Astrocyte (in vitro differentiated cells and primary cell): ENCODE measurements at regions not wholly inside any gene's neighbourhood (a gene's known extent, or its start where the extent isn't known, plus 50 kb on each side); places are given as distances from the start of the nearest gene placed in this dataset.

Experiments
- DNase-seq: peaks from one replicate; pipeline ENCODE4 v3.0.0-alpha.2; 2010; ENCODE audit warnings: low read depth
- FAIRE-seq: peaks from 2 replicates; lab custom pipeline; 2011; peaks lifted over from hg19 to GRCh38; lab: Jason Lieb, UNC
- H2AFZ ChIP-seq: 2 replicates; pipeline ENCODE4 v1.6.0; 2012; ENCODE audit warnings: low read depth, low read length, inconsistent platforms
- H3K27ac ChIP-seq: 2 replicates; pipeline ENCODE4 v1.5.1; 2011; ENCODE audit warnings: low read depth, low read length, inconsistent platforms
- H3K27me3 ChIP-seq: 2 replicates; pipeline ENCODE4 v1.6.0; 2011; ENCODE audit warnings: low read length, inconsistent platforms; ENCODE audit not compliant: insufficient read depth
- H3K36me3 ChIP-seq: 2 replicates; pipeline ENCODE4 v1.5.1; 2011; ENCODE audit warnings: low read length, inconsistent platforms; ENCODE audit not compliant: insufficient read depth
- H3K4me1 ChIP-seq: 2 replicates; pipeline ENCODE4 v1.5.1; 2011; ENCODE audit warnings: low read length, inconsistent platforms; ENCODE audit not compliant: insufficient read depth
- H3K4me2 ChIP-seq: 2 replicates; pipeline ENCODE4 v1.6.0; 2012; ENCODE audit warnings: low read length, inconsistent platforms
- H3K4me3 ChIP-seq: 2 replicates; pipeline ENCODE4 v1.5.1; 2011; ENCODE audit warnings: low read depth, mild to moderate bottlenecking, low read length, inconsistent platforms; ENCODE audit not compliant: insufficient read depth
- H3K79me2 ChIP-seq: 2 replicates; pipeline ENCODE4 v1.6.0; 2012; ENCODE audit warnings: mild to moderate bottlenecking, low read length, inconsistent platforms; ENCODE audit not compliant: insufficient read depth
- H3K9ac ChIP-seq: 2 replicates; pipeline ENCODE4 v1.6.0; 2012; ENCODE audit warnings: mild to moderate bottlenecking, low read length, inconsistent platforms
- H3K9me3 ChIP-seq: 2 replicates; pipeline ENCODE4 v1.5.1; 2012; ENCODE audit warnings: low read depth, mild to moderate bottlenecking, low read length, inconsistent platforms; ENCODE audit not compliant: insufficient read depth
- H4K20me1 ChIP-seq: 2 replicates; pipeline ENCODE4 v1.6.0; 2012; ENCODE audit warnings: low read length, inconsistent platforms; ENCODE audit not compliant: insufficient read depth
- H3K27ac Mint-ChIP-seq: one replicate; pipeline ENCODE4 v1.8.0; 2021; ENCODE audit warnings: mild to moderate bottlenecking, mixed read lengths; ENCODE audit not compliant: unreplicated experiment
- H3K27me3 Mint-ChIP-seq: one replicate; pipeline ENCODE4 v1.8.0; 2021; ENCODE audit warnings: low read depth, mixed read lengths; ENCODE audit not compliant: unreplicated experiment
- H3K36me3 Mint-ChIP-seq: one replicate; pipeline ENCODE4 v1.8.0; 2021; ENCODE audit warnings: low read depth, mixed read lengths; ENCODE audit not compliant: unreplicated experiment
- H3K4me1 Mint-ChIP-seq: one replicate; pipeline ENCODE4 v1.8.0; 2021; ENCODE audit warnings: low read depth, mixed read lengths; ENCODE audit not compliant: unreplicated experiment
- H3K4me3 Mint-ChIP-seq: one replicate; pipeline ENCODE4 v1.8.0; 2021; ENCODE audit warnings: mild to moderate bottlenecking, moderate library complexity, mixed read lengths; ENCODE audit not compliant: unreplicated experiment
- H3K9me3 Mint-ChIP-seq: one replicate; pipeline ENCODE4 v1.8.0; 2021; ENCODE audit warnings: mild to moderate bottlenecking, mixed read lengths; ENCODE audit not compliant: unreplicated experiment
- CTCF ChIP-seq: IDR thresholded peaks from 2 replicates; pipeline ENCODE4 v1.5.1; 2011; ENCODE audit warnings: low read depth, mild to moderate bottlenecking, inconsistent platforms, low read length, moderate library complexity; ENCODE audit not compliant: insufficient read depth
- EZH2 ChIP-seq: IDR thresholded peaks from 2 replicates; pipeline ENCODE4 v1.6.1; 2012; ENCODE audit warnings: mild to moderate bottlenecking, low read length, inconsistent platforms; ENCODE audit not compliant: insufficient read depth

DNA sequence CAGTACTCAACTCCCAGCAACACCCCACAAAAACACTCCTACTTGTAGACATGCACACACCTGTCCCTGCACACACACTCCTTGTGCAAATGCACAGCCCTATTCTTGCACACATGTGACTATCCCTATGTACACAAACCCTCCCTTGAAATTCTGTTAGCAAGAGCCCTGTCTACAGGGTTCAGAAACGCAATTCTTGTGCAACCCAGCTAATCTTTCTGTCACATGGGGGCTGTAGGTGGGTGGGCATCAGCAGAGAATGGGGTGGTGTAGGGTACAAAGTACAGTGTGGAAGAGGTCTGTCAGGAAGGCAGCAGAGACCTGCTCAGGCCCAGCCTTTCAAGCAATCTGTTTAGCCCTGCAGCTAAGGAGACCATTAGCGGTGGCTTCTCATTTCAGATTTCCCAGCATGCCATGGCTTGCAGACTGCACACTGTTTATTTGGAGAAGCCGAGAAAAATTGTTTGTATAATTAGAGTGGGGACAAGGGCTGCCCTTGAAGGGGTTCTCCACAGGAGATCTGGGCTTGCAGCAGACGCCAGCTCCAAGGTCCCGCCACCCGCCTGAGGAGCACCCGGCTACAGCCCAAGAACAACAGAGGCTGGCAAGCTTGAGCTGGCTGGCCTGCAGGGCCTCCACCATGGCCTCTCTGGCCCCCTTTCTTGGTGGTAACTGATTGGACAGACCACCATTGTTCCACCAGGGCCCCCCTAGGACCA, 144.0 kb upstream of the PJA1 start:
- DNase-seq (no peak), FAIRE-seq (no peak)
- no peak overlapping the region for H3K27ac Mint-ChIP-seq
- no peaks in the 10 kb centered on the region for H4K20me1 ChIP-seq
- no peak overlapping the region for H3K4me2 ChIP-seq
- TF ChIP-seq EZH2 (no peak), CTCF (no peak)
- H3K4me1 ChIP-seq, result no peaks in the 10 kb centered on the region
- H3K9me3 ChIP-seq, result no peaks in the 10 kb centered on the region
- no peaks in the 10 kb centered on the region for H3K36me3 ChIP-seq
- H2AFZ ChIP-seq, result no peak overlapping the region
- H3K27ac ChIP-seq, result no peak overlapping the region
- H3K27me3 Mint-ChIP-seq, result peaks cover 24% of the 10 kb centered on the region
- peaks cover 4% of the 10 kb centered on the region for H3K4me1 Mint-ChIP-seq
- H3K9ac ChIP-seq, result no peak overlapping the region
- H3K9me3 Mint-ChIP-seq, result no peaks in the 10 kb centered on the region
- H3K79me2 ChIP-seq, result no peaks in the 10 kb centered on the region
- H3K4me3 ChIP-seq, result no peak overlapping the region
- H3K27me3 ChIP-seq, result no peaks in the 10 kb centered on the region
- no peak overlapping the region for H3K4me3 Mint-ChIP-seq
- H3K36me3 Mint-ChIP-seq, result no peaks in the 10 kb centered on the region

DNA sequence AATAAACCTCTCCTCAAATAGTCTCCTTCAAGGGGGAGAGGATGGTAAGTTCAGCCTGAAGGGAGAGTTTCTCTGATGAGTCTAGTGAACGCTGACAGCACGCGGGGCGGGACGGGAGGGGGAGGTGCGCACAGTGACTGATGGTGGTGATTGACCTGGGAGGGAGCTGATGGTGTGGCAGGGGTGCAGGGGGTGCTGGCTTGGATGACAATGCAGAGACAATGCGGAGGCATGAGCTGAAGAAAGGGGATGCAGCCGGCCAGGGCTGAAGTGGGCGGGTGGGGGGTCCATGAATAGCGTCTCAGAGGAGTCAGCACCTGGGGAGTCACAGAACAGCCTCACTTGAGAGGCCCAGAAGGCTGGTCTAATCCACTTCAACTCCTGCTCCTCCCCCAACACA, 142.5 kb upstream of the PJA1 start:
- H3K4me3 Mint-ChIP-seq, result no peak overlapping the region
- no peak for DNase-seq
- H2AFZ ChIP-seq, result no peak overlapping the region
- no peak overlapping the region for H3K4me2 ChIP-seq
- no peaks in the 10 kb centered on the region for H3K9me3 ChIP-seq
- no peaks in the 10 kb centered on the region for H3K9me3 Mint-ChIP-seq
- peaks cover 25% of the 10 kb centered on the region for H3K27me3 Mint-ChIP-seq
- no peaks in the 10 kb centered on the region for H3K4me1 ChIP-seq
- peaks cover 4% of the 10 kb centered on the region for H3K4me1 Mint-ChIP-seq
- no peak overlapping the region for H3K27ac Mint-ChIP-seq
- H4K20me1 ChIP-seq, result no peaks in the 10 kb centered on the region
- no peak overlapping the region for H3K27ac ChIP-seq
- no peak overlapping the region for H3K4me3 ChIP-seq
- FAIRE-seq, result no peak
- no peaks in the 10 kb centered on the region for H3K27me3 ChIP-seq
- no peaks in the 10 kb centered on the region for H3K79me2 ChIP-seq
- H3K36me3 ChIP-seq, result no peaks in the 10 kb centered on the region
- no peak overlapping the region for H3K9ac ChIP-seq
- H3K36me3 Mint-ChIP-seq, result no peaks in the 10 kb centered on the region
- TF ChIP-seq CTCF, result no peak
- no peak for TF ChIP-seq EZH2

DNA sequence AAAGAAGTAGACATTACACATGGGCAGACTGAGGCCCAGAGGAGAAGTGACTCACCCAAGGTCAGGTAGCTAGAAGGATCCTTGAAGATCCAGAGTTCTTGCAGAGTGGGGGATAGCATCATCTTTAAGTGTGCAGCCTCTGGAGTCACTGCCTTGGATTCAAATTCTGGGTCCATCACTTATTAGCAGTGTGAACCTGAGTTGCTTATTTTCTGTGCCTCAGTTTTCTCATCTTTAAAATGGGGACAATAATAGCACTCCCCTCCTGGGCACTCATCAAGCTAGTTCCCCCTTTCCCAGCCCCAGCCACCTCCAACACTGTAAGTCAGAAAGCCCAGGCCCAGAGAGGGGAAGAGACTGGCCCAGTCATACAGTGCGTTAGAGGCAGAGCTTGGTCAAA, 141.8 kb upstream of the PJA1 start:
- H3K27me3 ChIP-seq, result no peaks in the 10 kb centered on the region
- H3K9ac ChIP-seq, result no peak overlapping the region
- Mint-ChIP-seq H3K4me3 (no peak overlapping the region), H3K36me3 (no peaks in the 10 kb centered on the region), H3K27me3 (peaks cover 29% of the 10 kb centered on the region), H3K9me3 (no peaks in the 10 kb centered on the region), H3K27ac (no peak overlapping the region), H3K4me1 (peaks cover 4% of the 10 kb centered on the region)
- DNase-seq (no peak), FAIRE-seq (no peak)
- H3K27ac ChIP-seq, result no peak overlapping the region
- no peaks in the 10 kb centered on the region for H3K4me1 ChIP-seq
- no peak overlapping the region for H3K4me3 ChIP-seq
- no peaks in the 10 kb centered on the region for H3K79me2 ChIP-seq
- no peak for TF ChIP-seq CTCF
- no peak for TF ChIP-seq EZH2
- no peaks in the 10 kb centered on the region for H4K20me1 ChIP-seq
- no peaks in the 10 kb centered on the region for H3K36me3 ChIP-seq
- H3K4me2 ChIP-seq, result no peak overlapping the region
- H3K9me3 ChIP-seq, result no peaks in the 10 kb centered on the region
- H2AFZ ChIP-seq, result no peak overlapping the region
